Smooth muscle cell (in vitro differentiated cells): ENCODE measurements at regions not wholly inside any gene's neighbourhood (a gene's known extent, or its start where the extent isn't known, plus 50 kb on each side); places are given as distances from the start of the nearest gene placed in this dataset.

Experiments used
- DNase-seq: peaks from one replicate; lab custom pipeline; 2025; ENCODE audit not compliant: unreplicated experiment; lab: John Stamatoyannopoulos, UW
- H2AFZ ChIP-seq: fragments of 200-600 bp; sonication (generic); 2 replicates; pipeline ENCODE4 v1.6.0; 2016; ENCODE audit warnings: antibody characterized with exemption, low read depth, mild to moderate bottlenecking
- H3F3A ChIP-seq: fragments of 200-600 bp; sonication (generic); 2 replicates; pipeline ENCODE4 v1.6.0; 2017; ENCODE audit warnings: antibody characterized with exemption, low read depth
- H3K27ac ChIP-seq: fragments of 200-600 bp; sonication (generic); 2 replicates; pipeline ENCODE4 v1.5.1; 2016; ENCODE audit warnings: low read depth, mild to moderate bottlenecking
- H3K27me3 ChIP-seq: fragments of 200-600 bp; sonication (generic); 2 replicates; pipeline ENCODE4 v1.6.1; 2016; ENCODE audit warnings: low read depth, mild to moderate bottlenecking
- H3K36me3 ChIP-seq: fragments of 200-600 bp; sonication (generic); 2 replicates; pipeline ENCODE4 v1.5.1; 2016; ENCODE audit warnings: low read depth
- H3K4me1 ChIP-seq: fragments of 200-600 bp; sonication (generic); 2 replicates; pipeline ENCODE4 v1.5.1; 2016; ENCODE audit warnings: low read depth
- H3K4me2 ChIP-seq: fragments of 200-600 bp; sonication (generic); 2 replicates; pipeline ENCODE4 v1.6.0; 2016; ENCODE audit warnings: mild to moderate bottlenecking
- H3K4me3 ChIP-seq: fragments of 200-600 bp; sonication (generic); 2 replicates; pipeline ENCODE4 v1.5.1; 2016; ENCODE audit warnings: mild to moderate bottlenecking
- H3K79me2 ChIP-seq: fragments of 200-600 bp; sonication (generic); 2 replicates; pipeline ENCODE4 v1.6.0; 2016; ENCODE audit warnings: low read depth, mild to moderate bottlenecking
- H3K9ac ChIP-seq: fragments of 200-600 bp; sonication (generic); 2 replicates; pipeline ENCODE4 v1.6.0; 2016; ENCODE audit warnings: low read depth
- H3K9me3 ChIP-seq: fragments of 200-600 bp; sonication (generic); replicated peaks from 2 replicates; pipeline ENCODE4 v1.5.1; 2016; ENCODE audit warnings: low read depth
- H4K20me1 ChIP-seq: fragments of 200-600 bp; sonication (generic); 2 replicates; pipeline ENCODE4 v1.6.0; 2016; ENCODE audit warnings: low read depth
- WGBS: methylation state at CpG from one replicate; pipeline ENCODE4 v1.1.7; 2016; ENCODE audit warnings: low lambda C conversion rate; 5-methylcytosine and 5-hydroxymethylcytosine counted together
- TF ChIP-seq, protein P1 (sequence below): fragments of 200-600 bp; sonication (generic); IDR thresholded peaks from 2 replicates; pipeline ENCODE4 v1.5.1; 2017; ENCODE audit warnings: borderline replicate concordance, mild to moderate bottlenecking, antibody characterized with exemption; ENCODE audit not compliant: insufficient read depth, poor library complexity, severe bottlenecking

DNA sequence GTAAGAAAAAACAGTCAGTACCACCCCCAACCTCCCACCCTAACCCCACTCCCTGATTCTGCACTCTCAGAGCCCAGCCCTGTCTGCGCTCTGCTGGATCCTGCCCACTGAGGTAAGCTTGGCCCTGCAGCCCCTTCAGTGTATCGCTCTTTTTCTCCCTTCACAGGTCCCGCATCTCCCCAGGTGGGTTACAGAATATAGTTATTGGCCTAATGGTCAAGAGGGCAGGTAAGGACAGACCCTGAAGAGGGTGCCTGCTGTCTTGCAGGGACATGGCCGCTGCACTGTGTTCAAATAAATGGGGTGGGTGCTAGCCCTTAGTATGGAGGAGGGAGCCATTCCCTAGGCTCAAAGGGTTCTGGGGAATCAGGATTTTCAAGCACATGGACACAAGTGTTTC, 135.7 kb downstream of the ADSS2 start:
- no peak for DNase-seq
- 98% methylated on average over 4 of the region's 4 CpGs for WGBS

DNA sequence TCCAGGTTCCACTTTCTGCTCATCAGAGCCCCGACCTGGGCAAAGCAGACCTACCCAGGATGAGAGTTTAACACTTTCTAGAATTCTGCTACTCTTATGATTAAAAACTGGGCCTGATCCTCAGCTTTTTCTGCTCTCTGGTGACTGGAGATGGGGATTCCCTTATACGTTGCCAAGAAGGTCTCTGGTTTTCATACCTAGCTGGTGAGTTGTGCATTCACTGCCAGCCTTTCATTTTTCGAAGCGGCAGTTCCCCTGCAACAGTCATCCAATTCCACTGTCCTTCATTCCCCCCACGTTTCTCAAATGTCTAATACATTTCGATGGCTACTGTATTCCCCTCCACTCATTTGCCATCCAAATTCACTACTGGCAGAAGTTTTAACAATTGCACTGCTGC, 135.3 kb downstream of the ADSS2 start:
- no peak for DNase-seq
- Histone ChIP-seq H3K9ac (no peak overlapping the region), H3K4me1 (no peaks in the 10 kb centered on the region), H3K79me2 (no peaks in the 10 kb centered on the region), H3K36me3 (no peaks in the 10 kb centered on the region), H3K4me3 (no peak overlapping the region), H2AFZ (no peak overlapping the region), H4K20me1 (no peaks in the 10 kb centered on the region), H3K9me3 (no peaks in the 10 kb centered on the region), H3K27ac (no peak overlapping the region), H3K4me2 (no peak overlapping the region), H3K27me3 (no peaks in the 10 kb centered on the region), H3F3A (no peaks in the 10 kb centered on the region)
- 95% methylated on average over 6 of the region's 6 CpGs for WGBS
- TF ChIP-seq, protein P1, sequence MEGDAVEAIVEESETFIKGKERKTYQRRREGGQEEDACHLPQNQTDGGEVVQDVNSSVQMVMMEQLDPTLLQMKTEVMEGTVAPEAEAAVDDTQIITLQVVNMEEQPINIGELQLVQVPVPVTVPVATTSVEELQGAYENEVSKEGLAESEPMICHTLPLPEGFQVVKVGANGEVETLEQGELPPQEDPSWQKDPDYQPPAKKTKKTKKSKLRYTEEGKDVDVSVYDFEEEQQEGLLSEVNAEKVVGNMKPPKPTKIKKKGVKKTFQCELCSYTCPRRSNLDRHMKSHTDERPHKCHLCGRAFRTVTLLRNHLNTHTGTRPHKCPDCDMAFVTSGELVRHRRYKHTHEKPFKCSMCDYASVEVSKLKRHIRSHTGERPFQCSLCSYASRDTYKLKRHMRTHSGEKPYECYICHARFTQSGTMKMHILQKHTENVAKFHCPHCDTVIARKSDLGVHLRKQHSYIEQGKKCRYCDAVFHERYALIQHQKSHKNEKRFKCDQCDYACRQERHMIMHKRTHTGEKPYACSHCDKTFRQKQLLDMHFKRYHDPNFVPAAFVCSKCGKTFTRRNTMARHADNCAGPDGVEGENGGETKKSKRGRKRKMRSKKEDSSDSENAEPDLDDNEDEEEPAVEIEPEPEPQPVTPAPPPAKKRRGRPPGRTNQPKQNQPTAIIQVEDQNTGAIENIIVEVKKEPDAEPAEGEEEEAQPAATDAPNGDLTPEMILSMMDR: no peak

More for the DNA sequence above, 135.7 kb downstream of the ADSS2 start:
- TF ChIP-seq, protein P1: no peak
- Histone ChIP-seq H2AFZ (no peak overlapping the region), H3K27ac (no peak overlapping the region), H3K4me1 (no peaks in the 10 kb centered on the region), H3K9ac (no peak overlapping the region), H3K4me2 (no peak overlapping the region), H3K4me3 (no peak overlapping the region), H3K36me3 (no peaks in the 10 kb centered on the region), H3F3A (no peaks in the 10 kb centered on the region), H3K79me2 (no peaks in the 10 kb centered on the region), H4K20me1 (no peaks in the 10 kb centered on the region), H3K27me3 (no peaks in the 10 kb centered on the region), H3K9me3 (no peaks in the 10 kb centered on the region)

- Histone ChIP-seq H3K79me2 (no peaks in the 10 kb centered on the region), H3K36me3 (no peaks in the 10 kb centered on the region), H3K4me3 (no peak overlapping the region), H3K9me3 (no peaks in the 10 kb centered on the region), H3K27ac (no peak overlapping the region), H4K20me1 (no peaks in the 10 kb centered on the region), H2AFZ (no peak overlapping the region), H3K4me1 (no peaks in the 10 kb centered on the region), H3K9ac (no peak overlapping the region), H3K27me3 (no peaks in the 10 kb centered on the region), H3K4me2 (no peak overlapping the region), H3F3A (peaks cover under 1% of the 10 kb centered on the region)
- no peak for DNase-seq
- WGBS: 80% methylated on average over 8 of the region's 8 CpGs
- TF ChIP-seq, protein P1: no peak
Observed at GRCh38 chr1:244316986-244317655, 134.6 kb downstream of the ADSS2 start.

- H3K27ac ChIP-seq: no peak overlapping the region
- no peak for DNase-seq
- peaks cover under 1% of the 10 kb centered on the region for H3K4me1 ChIP-seq
- no peaks in the 10 kb centered on the region for H3K36me3 ChIP-seq
- H3F3A ChIP-seq: peaks cover 8% of the 10 kb centered on the region
- no peaks in the 10 kb centered on the region for H3K79me2 ChIP-seq
- H3K4me2 ChIP-seq: no peak overlapping the region
- H3K27me3 ChIP-seq: no peaks in the 10 kb centered on the region
- no peak overlapping the region for H3K4me3 ChIP-seq
- H4K20me1 ChIP-seq: no peaks in the 10 kb centered on the region
- H3K9me3 ChIP-seq: no peaks in the 10 kb centered on the region
- TF ChIP-seq, protein P1: no peak
- 96% methylated on average over 4 of the region's 4 CpGs for WGBS
- no peak overlapping the region for H2AFZ ChIP-seq
- H3K9ac ChIP-seq: no peak overlapping the region
Observed at GRCh38 chr1:244318078-244318477, 133.6 kb downstream of the ADSS2 start.
